GM18505 (cell line): ENCODE measurements at regions not wholly inside any gene's neighbourhood (a gene's known extent, or its start where the extent isn't known, plus 50 kb on each side); places are given as distances from the start of the nearest gene placed in this dataset.

Source experiments
- ATAC-seq: cut with Tn5 transposase; IDR thresholded peaks from one replicate; pipeline ENCODE4 v1.9.1; 2021; ENCODE audit not compliant: unreplicated experiment
- POLR2A ChIP-seq: IDR thresholded peaks from 4 replicates; pipeline ENCODE4 v1.6.1; 2011; ENCODE audit warnings: borderline replicate concordance; ENCODE audit not compliant: insufficient read depth, insufficient read length; ENCODE audit errors: extremely low read depth

- no peak for TF ChIP-seq POLR2A
These were observed 125.8 kb upstream of the EDNRA start for GRCh38 chr4:147355032-147355656.

GRCh38 chr4:147355847-147356246 lies 125.0 kb upstream of the EDNRA start:
- TF ChIP-seq POLR2A, result no peak
- ATAC-seq, result no peak

More at GRCh38 chr4:147355032-147355656, 125.8 kb upstream of the EDNRA start:
- ATAC-seq, result no peak

GRCh38 chr4:147360301-147360700 lies 120.6 kb upstream of the EDNRA start:
- TF ChIP-seq POLR2A, result no peak
- ATAC-seq, result no peak

- no peak for ATAC-seq
- no peak for TF ChIP-seq POLR2A
These were observed 119.2 kb upstream of the EDNRA start for GRCh38 chr4:147361726-147362125.

- TF ChIP-seq POLR2A, result no peak
- no peak for ATAC-seq
These were observed 118.0 kb upstream of the EDNRA start for GRCh38 chr4:147362938-147363337.

GRCh38 chr4:147363514-147363913 lies 117.4 kb upstream of the EDNRA start:
- no peak for ATAC-seq
- no peak for TF ChIP-seq POLR2A

GRCh38 chr4:147365396-147365795 lies 115.5 kb upstream of the EDNRA start:
- ATAC-seq, result no peak
- no peak for TF ChIP-seq POLR2A

- no peak for ATAC-seq
- TF ChIP-seq POLR2A, result no peak
These were observed 114.7 kb upstream of the EDNRA start for GRCh38 chr4:147366164-147366563.

- no peak for ATAC-seq
- TF ChIP-seq POLR2A, result no peak
These were observed 113.0 kb upstream of the EDNRA start for GRCh38 chr4:147367891-147368290.

GRCh38 chr4:147368948-147369347 lies 111.9 kb upstream of the EDNRA start:
- ATAC-seq, result no peak
- no peak for TF ChIP-seq POLR2A

- TF ChIP-seq POLR2A, result no peak
- no peak for ATAC-seq
These were observed 110.4 kb upstream of the EDNRA start for GRCh38 chr4:147370473-147370872.

GRCh38 chr4:147370881-147371280 lies 110.0 kb upstream of the EDNRA start:
- TF ChIP-seq POLR2A, result no peak
- ATAC-seq, result no peak

- TF ChIP-seq POLR2A, result no peak
- no peak for ATAC-seq
These were observed 109.2 kb upstream of the EDNRA start for GRCh38 chr4:147371661-147372060.

GRCh38 chr4:147378780-147379179 lies 102.1 kb upstream of the EDNRA start:
- no peak for ATAC-seq
- TF ChIP-seq POLR2A, result no peak

- ATAC-seq, result no peak
- TF ChIP-seq POLR2A, result no peak
These were observed 99.1 kb upstream of the EDNRA start for GRCh38 chr4:147381749-147382148.

- TF ChIP-seq POLR2A, result no peak
- no peak for ATAC-seq
These were observed 92.9 kb upstream of the EDNRA start for GRCh38 chr4:147388018-147388417.

GRCh38 chr4:147396105-147396504 lies 84.8 kb upstream of the EDNRA start:
- ATAC-seq, result no peak
- TF ChIP-seq POLR2A, result no peak
